NK-92 treated with Interleukin-12 subunit alpha and Interleukin-12 subunit beta, amount 100 ng/mL, for 24 hours (cell line): ENCODE measurements at regions not wholly inside any gene's neighbourhood (a gene's known extent, or its start where the extent isn't known, plus 50 kb on each side); places are given as distances from the start of the nearest gene placed in this dataset.

Source experiments
- DNase-seq: peaks from one replicate; lab custom pipeline; 2025; lab: John Stamatoyannopoulos, UW

DNA sequence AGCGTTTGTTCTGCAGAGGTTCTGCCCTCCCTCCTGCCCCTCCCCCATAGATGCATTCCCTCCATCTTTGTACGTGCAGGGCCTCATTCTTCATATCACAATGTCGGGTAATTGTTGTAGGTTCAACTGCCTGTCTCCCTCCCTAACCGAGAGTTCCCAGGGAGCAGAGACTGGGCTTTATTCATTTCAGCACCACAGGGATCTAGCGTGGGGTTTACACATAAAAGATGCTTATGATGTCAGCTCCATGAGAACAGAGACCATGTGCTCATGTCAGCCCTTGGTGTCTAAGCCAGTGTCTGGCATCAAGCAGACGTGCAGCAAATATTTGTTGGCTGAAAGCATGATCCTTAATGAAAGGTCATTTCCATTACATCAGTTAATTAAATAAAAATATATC lies 298.9 kb upstream of the TRIB2 start:
- no peak for DNase-seq

DNA sequence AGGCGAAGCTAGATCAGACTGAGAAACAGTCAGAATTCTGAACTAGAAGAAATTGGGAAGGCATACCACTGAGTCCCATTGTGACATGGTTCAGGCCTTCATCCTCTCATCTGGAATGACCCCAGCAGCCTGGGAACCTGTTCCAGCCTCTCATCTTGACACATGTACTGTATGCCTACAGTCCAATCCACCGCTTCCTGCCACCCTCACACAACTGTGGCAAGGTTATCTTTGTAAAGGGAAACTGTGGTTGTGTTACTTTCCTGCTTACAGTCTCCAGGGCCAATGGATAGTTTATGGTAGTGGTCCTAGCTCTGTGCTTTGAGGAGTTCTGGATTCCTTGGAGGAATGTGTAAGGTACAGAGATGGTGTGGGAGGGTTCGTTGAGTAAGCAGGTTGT lies 296.9 kb upstream of the TRIB2 start:
- DNase-seq: no peak

DNA sequence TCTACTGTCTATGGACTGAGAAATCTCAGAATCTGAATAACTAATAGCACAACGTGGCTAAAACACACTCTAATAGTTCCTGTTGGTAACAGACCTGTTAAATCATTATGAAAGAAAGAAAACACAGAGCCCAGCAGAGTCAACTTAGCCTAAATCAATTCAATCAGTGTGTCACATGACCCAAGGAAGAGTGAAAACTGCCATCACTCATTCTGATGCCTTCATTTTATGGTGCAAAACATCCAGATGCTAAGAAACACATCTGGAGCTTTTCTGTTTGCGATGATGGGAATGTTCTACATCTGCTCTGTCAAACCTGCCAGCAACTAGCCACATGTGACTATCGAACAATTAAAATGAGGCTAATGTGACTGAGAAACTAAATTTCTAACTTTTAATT lies 295.7 kb upstream of the TRIB2 start:
- no peak for DNase-seq

DNA sequence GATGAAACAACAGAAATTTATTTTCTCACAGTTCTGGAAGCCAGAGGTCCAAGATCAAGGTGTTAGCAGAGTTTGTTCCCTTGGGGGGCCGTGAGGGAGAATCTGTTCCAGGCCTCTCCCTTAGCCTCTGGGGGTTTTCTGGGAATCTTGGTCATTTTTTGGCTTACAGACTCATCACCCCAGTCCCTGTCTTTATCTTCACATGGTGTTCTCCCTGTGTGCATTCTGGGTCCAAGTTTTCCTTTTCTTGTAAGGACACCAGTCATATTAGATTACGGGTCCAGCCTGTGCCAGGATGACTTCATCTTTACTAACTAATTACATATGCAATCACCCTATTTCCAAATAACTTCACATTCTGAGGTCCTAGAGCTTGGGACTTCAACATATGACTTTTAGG lies 292.5 kb upstream of the TRIB2 start:
- no peak for DNase-seq

DNA sequence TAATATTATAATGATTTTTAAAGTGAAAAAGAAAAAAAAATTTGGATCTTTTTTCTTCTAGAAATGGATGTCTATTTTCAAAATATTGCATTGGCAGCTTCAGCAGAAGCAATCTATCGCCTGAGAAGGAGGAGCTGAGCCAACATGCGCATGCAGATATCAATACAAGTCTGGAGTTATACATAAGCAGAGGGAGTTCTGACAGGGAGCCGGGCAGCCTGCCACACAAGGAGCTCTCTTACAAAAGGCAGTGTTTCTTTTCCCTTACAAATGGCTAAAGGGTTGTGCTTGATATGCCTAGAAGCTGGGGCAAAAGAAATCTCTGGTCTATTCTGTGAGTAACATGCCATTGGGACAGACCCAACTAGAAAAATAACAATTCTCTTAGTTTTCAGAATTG lies 291.9 kb upstream of the TRIB2 start:
- no peak for DNase-seq

DNA sequence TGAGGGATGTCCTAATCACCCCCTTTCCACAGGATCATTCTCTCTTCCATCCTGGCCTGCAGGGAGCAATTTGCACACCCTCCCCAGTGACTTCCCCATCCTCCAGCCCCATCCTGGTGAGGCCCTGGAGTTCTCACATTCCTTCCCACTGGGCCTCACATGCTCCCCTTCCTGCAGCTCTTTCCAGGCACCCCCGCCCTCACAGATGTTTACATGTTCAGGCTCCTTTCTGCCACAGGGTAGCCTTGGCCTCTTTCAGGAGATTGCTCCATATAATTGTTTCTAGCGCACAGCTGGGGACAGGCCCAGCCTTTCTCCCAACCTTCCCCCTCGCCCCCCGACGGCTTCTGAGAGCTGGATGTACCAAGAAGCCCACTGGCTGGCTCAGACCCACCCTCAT lies 288.4 kb upstream of the TRIB2 start:
- no peak for DNase-seq

DNA sequence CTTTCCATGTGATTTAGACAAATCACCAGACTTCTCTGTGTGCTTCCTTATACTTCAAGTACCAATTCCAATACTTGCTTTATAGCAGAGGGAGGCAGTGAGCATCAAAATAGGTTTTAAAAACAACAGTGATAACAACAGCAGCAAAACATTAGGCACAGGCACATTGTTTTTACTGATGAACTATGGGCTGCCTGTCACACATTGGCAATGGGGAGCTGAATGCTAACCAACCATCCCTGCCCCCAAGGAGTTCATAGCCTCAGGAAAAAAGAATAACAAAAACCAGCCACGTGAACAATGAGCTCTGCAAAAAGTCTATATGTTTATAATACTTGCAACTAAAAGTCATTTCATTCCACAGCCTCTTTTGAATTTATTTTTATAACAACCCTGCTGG lies 287.9 kb upstream of the TRIB2 start:
- no peak for DNase-seq

DNA sequence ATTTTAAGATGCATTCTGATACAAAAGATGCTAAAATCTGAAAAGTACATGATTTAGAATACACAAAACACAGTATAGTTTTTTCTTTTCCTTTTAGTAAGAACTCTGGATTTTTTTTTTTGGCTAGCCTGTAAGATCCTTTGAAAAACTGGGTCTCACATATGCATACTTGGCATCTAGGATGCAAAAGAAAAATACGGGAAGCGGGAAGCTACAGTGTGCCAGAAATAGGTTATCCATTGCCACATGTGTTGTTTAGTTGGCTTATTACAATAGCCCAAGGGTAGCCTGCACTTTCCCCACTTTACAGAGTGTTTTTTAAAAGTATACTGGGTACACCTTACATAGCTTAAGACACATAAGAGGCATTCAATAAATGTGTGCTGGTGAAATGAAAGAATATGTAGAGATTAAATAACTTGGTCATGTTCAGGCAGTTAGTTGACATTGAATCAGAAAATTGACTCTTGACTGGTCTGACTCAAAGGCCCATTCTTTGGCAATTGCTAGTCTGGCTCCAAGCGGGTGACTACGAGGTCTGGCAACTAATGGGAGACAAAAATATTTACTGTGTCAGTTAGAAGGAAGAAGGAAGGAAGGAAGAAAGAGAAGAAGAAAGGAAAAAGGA lies 286.8 kb upstream of the TRIB2 start:
- DNase-seq: no peak

DNA sequence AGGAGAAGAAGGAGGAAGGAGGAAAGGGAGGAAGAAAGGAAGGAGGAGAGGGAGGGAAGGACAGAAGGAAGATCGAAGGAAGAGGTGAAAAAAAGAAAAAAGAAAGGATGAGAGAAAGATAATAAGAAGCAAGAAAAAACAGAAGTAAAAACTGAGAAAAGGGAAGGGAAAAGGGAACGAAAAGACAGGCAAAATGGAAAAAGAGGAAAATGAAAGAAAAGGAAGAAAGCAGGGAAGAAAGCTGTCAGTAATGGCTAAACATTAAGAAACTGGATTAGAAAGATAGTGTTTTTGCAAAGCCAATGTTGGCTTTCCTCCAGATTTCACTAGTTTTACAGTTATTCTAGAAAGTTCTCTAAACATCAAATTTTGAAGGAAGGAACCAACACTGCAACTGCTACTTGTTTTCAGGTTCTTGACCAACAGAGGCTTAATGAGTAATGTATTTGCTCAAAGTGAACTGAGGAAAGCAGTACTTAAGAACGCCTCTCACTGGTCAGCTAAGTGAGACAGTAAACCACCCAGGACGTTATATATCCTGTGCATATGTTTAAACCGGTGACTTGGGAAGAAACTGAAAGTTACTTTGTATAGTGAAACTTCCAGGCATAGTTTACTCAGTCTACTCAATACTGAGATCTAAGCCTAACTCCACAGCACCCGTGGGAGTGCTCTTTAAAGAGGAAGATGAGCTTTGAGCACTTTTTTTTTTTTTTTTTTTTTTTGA lies 286.2 kb upstream of the TRIB2 start:
- no peak for DNase-seq

DNA sequence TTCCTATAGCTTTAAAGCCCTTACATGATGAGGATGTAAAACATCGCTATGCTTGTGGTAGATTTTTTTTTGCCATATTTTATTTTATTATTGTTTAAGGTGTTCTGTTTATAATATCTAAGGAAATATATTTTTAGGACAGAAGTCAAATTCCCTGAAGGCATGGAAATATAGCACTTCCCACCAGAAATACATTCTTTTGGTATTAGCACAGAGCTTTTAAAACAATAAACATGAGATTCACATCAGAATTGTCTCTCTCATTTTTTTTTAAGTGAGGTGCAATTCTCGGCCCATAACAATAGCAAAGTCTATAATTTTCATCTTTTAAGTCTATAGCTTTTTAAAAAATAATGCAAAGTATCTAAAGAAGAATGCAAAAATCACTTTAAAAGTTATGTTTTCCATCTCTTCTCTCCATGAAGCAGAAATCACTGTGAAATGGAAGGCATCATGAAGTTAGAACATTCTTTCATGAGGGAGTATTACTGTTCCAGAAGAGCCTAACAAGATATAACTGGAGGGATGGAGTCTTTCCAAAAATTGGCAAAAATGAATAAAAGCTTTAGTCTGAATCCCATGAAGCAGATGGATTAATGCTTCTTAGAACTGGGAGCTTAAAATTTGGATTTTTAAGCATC lies 283.6 kb upstream of the TRIB2 start:
- DNase-seq: no peak

DNA sequence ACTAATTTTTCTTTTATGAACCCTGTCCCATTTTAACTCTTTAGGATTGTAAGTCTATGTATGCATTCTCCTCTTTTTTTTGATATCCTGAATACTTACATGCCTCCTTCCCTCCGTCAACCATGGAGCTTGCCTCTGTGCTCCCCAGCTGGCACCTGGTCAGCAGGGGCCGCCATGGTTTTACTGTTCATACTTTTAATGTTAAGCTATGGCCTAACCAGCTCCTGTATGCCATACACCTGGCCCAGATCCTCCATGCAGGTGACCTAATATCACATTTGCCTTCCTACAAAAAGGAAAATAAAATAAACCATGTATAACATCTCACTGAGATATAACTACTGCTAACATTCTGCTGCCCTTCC lies 283.1 kb upstream of the TRIB2 start:
- no peak for DNase-seq

DNA sequence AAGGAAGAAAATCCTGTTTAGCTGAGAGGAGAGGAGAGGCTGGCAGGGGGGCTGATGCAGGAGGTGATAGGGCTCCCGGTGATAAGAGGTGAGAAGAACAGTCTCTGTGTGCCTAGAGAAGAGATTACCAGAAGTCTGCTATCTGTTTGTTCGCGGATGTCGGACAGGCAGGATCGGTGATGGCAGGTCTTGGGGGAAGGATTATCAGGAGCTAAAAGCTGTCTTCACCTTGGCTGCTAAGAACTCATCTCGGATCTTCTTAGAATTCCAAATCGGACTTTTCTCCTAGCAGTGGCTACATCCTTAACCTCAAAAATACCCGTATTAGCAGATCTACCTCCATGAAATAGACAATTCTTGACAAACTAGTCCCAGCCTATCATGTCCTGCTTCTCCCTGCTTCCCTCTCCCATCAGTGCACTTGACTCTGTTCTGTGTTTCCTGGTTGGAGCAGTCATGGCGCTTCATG lies 282.1 kb upstream of the TRIB2 start:
- DNase-seq: no peak

DNA sequence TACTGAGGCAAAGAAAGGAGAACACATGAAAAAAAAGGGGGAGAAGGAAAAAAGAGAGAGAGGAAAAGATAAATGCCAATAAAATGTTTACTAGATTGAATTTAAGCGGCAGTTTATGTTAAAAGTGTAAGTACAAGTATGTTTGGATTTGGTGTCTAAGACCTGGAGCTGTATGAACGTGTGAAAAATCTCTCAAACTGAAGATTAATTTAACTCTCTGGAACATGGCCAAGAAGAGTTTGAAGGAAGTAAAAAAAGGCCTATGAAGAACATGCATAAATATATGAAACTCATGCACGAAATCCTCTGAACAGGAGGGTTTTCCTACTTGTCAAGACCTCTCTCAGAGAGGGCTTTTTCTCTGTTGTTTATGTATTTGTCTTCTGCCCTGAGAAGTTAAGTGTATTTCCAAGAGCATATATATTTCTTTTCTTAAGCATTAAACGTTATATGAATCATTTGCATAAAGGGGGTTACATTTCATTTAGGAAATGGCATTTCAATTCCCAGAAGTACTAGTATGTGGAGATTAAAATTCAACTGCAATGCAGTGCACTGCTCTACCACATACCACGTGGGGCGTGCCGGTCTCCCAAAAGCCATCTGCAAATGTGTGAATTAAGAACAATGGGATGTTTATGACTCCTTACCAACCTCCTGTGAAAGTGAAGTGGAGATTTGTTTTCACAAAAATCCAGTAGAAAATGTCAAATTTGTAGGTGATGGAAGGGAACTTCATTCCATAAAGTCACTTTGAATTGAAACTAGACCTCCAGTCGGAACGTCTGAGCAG lies 281.1 kb upstream of the TRIB2 start:
- no peak for DNase-seq

DNA sequence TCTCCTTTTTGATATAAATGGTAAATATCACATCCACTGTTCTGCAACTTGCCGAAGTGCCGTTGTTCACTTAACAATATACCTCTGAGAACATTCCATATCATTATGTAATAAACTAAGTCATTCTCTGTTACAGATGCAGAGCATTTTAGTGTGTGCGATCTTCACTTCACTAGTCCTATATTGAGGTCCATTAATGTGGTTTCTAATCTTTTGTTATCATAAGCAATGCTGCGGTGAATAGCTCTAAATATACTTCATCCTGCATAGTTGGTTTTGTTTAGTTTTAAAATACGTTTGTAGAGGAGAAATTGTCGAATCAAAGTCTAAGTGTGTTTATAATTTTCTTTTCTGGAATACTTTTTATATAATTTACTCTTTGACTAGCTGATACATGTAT lies 280.3 kb upstream of the TRIB2 start:
- DNase-seq: no peak

DNA sequence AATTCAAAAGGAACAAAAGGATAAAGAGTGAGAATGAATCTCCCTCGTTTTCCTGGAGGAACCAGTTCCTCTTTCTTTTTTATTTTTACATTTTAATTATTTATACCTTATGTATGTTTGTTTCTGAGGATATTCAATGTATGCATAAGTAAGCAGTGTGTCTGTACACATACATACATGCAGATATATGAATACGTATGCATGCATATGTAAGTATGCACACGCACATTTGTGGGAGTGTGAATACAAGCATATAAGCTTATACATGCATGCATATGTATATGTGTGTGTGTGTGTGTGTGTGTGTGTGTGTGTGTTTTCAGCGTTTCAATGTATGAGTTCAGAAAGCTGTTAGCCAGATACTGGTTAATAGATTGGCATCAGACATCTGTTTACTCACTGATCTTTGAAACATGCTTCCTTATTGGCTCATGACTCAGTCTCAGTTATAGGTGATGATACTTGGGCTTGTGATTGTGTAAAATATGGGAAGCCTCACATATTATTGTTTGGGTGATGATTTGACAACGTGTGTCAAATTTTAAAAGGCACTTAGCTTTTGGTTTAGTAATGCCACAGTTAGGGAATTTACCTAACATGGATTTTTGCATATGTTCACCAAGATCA lies 279.7 kb upstream of the TRIB2 start:
- DNase-seq: no peak

DNA sequence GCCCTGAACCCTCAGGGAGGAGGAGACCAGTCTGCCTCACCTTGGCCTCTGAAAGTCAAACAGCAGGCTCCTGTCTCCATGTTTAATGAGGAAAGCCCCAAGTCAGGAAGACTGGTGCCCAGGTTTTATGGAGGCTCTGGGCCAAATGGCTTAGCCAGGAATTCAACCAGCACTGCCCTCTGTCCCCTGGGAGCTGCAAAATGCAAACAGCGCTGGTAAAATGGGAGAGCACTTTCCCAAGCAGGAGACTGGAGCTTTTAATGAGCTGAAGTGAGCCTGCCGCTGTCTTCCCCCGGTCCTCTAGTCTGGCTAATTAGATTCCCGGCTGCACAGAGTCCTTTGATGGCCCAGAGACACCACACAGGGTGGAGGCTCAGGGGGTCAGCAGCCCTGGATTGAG lies 276.0 kb upstream of the TRIB2 start:
- no peak for DNase-seq

DNA sequence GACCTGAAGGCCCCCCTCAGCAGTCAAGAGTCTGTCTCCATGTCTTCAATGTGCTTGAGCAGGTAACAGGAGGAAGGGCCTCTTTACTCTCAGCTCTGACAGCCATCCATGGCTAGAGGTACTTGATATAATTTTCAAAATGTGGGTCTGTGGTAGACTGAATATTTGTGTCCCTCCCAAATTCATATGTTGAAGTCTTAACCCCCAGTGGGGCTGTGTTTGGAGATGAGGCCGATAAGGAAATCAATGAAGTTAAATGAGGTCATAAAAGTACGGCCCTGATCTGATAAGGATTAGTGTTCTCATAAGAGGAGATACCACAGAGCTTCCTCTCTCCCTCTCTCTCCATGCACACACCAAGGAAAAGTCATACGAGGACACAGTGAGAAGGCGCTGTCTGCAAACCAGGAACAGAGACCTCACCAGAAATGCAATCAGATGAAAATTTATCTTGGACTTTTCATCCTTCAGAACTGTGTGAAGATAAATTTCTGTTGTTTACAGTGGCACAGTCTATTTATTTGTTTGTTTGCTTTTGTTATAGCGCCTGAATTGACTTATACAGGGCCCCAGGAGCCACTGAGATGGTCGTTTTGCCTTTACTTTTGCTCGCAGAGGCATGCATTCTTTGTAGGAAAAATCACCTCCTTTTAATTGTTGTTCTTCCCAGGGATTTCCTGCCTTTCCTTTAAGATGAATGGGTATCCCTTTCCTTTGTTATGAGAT lies 274.8 kb upstream of the TRIB2 start:
- DNase-seq: no peak

DNA sequence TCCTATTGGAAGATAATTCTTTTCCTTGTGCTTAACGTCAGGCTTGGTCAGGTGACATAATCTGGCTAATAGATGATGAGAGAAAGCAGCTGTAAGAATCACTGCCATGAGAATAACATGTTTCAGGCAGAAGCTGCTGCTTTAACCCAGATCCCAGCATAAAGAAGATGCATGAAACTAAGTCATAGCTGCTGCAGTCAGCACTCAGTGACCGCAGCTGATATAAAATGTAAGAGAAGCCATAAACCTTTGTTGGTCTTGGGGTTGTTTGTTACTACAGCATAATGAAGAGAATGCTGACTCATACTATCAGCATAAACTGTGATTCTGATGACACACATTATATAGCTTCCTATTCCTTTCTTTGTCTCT lies 274.3 kb upstream of the TRIB2 start:
- DNase-seq: no peak

DNA sequence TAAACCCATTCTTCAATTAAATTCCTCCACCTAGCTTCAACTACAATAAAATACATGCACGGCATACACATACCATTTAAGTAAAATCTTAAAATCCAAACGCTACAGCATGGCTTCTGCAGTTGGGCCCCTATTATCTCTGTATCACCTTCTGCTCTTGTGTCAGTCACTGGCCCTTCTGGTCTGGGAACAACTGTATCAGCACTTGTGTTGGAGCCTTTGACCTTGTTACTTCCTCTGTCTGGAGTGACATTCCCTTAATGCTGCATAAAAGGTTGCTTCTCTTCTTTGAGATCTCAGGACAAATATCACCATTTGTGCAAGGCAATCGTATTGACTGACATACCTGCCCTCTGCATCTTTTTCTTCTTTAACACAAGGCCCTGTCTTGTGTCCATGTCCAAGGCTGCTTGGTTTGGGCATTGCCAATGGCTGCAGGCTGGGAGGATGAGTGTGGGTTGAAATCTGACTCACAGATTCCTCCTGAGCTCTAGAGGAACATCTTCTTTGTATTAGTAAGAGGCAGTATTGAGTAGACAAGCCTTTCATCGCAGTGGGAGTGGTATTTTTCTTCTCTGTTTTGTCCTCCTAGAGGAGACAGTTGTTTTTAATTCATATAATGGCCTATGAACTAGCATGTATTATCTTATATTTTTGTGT lies 267.8 kb upstream of the TRIB2 start:
- no peak for DNase-seq

DNA sequence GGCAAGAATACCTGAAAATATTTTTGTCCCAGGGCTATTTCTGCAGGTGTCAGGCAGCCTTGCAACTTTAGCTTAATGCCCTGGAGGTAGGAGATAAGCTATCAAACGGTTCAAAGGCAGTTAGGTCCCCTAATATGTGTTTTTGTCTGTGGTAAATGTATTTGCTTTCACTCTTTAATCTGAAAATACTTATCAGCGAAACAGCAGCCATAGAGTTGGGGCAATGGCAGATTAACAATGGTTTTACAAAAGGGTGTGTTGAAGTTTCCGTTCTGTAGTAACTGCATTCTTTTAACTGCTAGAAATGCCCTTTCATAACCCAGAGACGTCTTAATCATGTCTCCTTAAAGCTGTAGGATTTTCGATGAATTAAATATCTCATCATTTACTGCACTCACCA lies 265.0 kb upstream of the TRIB2 start:
- DNase-seq: no peak

DNA sequence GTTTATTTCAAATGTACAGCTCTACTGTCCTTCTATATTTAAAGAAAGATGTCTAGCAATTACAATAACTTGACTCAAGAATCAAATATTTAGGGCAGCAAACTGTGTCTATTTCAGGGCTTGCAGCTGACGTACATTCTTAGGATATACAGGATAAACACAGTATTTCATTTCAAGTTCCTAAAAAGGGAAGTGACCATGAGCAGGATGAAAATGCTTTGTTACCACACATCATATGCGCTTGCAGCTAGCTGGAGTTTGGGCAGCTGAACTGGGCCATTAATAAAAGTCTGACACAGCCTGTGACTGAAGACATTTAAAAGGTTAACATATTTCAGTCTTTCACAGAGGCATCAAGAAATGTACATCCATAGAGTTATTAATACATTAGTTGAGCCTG lies 264.6 kb upstream of the TRIB2 start:
- DNase-seq: no peak
